ENCODE measurements at regions not wholly inside any gene's neighbourhood (a gene's known extent, or its start where the extent isn't known, plus 50 kb on each side); places are given as distances from the start of the nearest gene placed in this dataset.

- TF ChIP-seq CTCF (IDR thresholded peaks at IDR 0.05; ENCODE audit: low read depth, low read length) (no peak), POLR2A (IDR thresholded peaks at IDR 0.05; ENCODE audit: extremely low read depth, insufficient read length) (no peak), MAX (IDR thresholded peaks at IDR 0.05; ENCODE audit: low read depth, low read length) (no peak), MYC (IDR thresholded peaks at IDR 0.05; ENCODE audit: low read depth, low read length) (no peak)
Observed at GRCh38 chr3:167885277-167885676, 149.8 kb downstream of the SERPINI1 start.

All from NB4 (cell line).